ENCODE measurements at regions not wholly inside any gene's neighbourhood (a gene's known extent, or its start where the extent isn't known, plus 50 kb on each side); places are given as distances from the start of the nearest gene placed in this dataset.

DNA sequence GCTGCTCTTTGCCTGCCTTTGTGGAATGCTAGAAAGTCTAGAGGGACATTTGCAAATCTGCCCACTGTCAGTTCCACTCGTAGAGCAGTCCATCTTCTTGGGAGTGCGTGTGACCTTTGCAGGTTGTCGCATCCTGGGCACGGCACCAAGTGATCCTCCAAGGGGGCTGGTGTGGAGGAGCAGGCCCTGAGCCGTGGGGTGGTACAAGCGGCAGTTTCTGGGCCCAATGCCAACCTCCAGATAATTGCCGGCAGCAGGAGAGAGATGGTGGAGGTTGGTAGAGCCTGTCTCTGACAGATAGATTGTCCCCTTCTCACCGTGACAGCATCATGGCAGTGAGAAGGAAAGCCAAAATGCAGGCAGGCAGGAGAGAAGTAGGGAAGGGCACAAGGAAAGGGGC, 150.7 kb upstream of the SLC14A2 start:
- no peak for TF ChIP-seq CTCF (tag by site-specific recombination; IDR thresholded peaks at IDR 0.05)
- no peak for TF ChIP-seq KLF10 (tag by site-specific recombination; IDR thresholded peaks at IDR 0.05)
- TF ChIP-seq SALL2 (tag by site-specific recombination; IDR thresholded peaks at IDR 0.05; ENCODE audit: borderline replicate concordance): no peak
- TF ChIP-seq GLIS1 (tag by site-specific recombination; IDR thresholded peaks at IDR 0.05): peak; percentile 39; the same call in 1 of the 2 replicates
- TF ChIP-seq ZNF274 (IDR thresholded peaks at IDR 0.05; ENCODE audit: low read length): no peak
- no peak for TF ChIP-seq ZNF274 (tag by site-specific recombination; IDR thresholded peaks at IDR 0.05; ENCODE audit: borderline replicate concordance)
- TF ChIP-seq EGR2 (tag by site-specific recombination; IDR thresholded peaks at IDR 0.05; ENCODE audit: low read depth): no peak
- TF ChIP-seq ZNF747 (tag by site-specific recombination; IDR thresholded peaks at IDR 0.05): no peak
- no peak for TF ChIP-seq ZNF292 (tag by site-specific recombination; IDR thresholded peaks at IDR 0.05; ENCODE audit: borderline replicate concordance, low read depth)
- TF ChIP-seq ATF2 (tag by site-specific recombination; IDR thresholded peaks at IDR 0.05; ENCODE audit: low read depth): no peak
- TF ChIP-seq ZNF202 (tag by site-specific recombination; IDR thresholded peaks at IDR 0.05; ENCODE audit: borderline replicate concordance): no peak
- TF ChIP-seq ZNF571 (tag by site-specific recombination; IDR thresholded peaks at IDR 0.05): no peak
- no peak for TF ChIP-seq TCF7L2 (IDR thresholded peaks at IDR 0.05; ENCODE audit: borderline replicate concordance, low read depth, low read length)
- no peak for TF ChIP-seq ZNF585B (tag by site-specific recombination; IDR thresholded peaks at IDR 0.05)

All from HEK293 (cell line).